Stomach (tissue), 8 donors: ENCODE measurements at regions not wholly inside any gene's neighbourhood (a gene's known extent, or its start where the extent isn't known, plus 50 kb on each side); places are given as distances from the start of the nearest gene placed in this dataset.
"Not testable (repeated sequence)": the region's sequence is repeated elsewhere in the genome, so short reads cannot be mapped to it uniquely, and the experiment has no call there.

ENCODE experiments used
- DNase-seq, 2 donors: peaks; one replicate each; pipeline versions ENCODE4 v3.0.0 to v3.0.0-alpha.2; 2013 to 2019
- H3K27ac ChIP-seq, 5 donors: fragments of 200-600 bp in 4 of 5; sonication (generic) in 4 of 5; one replicate each; pipeline ENCODE4 v1.5.1; 2013 to 2019; ENCODE audit warnings: mild to moderate bottlenecking in 1 of 5, moderate library complexity in 1 of 5
- H3K27me3 ChIP-seq, 3 donors: fragments of 200-600 bp; sonication (generic); one replicate each; pipeline ENCODE4 v1.5.1; 2017 to 2019; ENCODE audit warnings: mixed run types in 1 of 3
- H3K36me3 ChIP-seq, 4 donors: fragments of 200-600 bp; sonication (generic); 1 replicate in 3 of 4; 2 replicates in 1 of 4; pipeline ENCODE4 v1.5.1; 2016 to 2019
- H3K4me1 ChIP-seq, 4 donors: fragments of 200-600 bp; sonication (generic); one replicate each; pipeline ENCODE4 v1.5.1; 2016 to 2019
- H3K4me3 ChIP-seq, 4 donors: fragments of 200-600 bp; sonication (generic) in 3 of 4; one replicate each; pipeline ENCODE4 v1.5.1; 2016 to 2019; ENCODE audit warnings: mild to moderate bottlenecking in 1 of 4
- H3K9me3 ChIP-seq, 4 donors: fragments of 200-600 bp; sonication (generic); one replicate each; pipeline ENCODE4 v1.5.1; 2016 to 2019
- CTCF ChIP-seq, 7 experiments: fragments of 450-650 bp in 4 of 7; fragments of 200-600 bp in 3 of 7; sonication (generic) in 3 of 7; IDR thresholded peaks; one replicate each; pipeline ENCODE4 v1.5.1; 2016 to 2019; ENCODE audit warnings: antibody characterized with exemption in 7 of 7, control low read depth in 2 of 7, mild to moderate bottlenecking in 1 of 7
- EP300 ChIP-seq: sonication (generic); formaldehyde crosslinking; IDR thresholded peaks from one replicate; pipeline ENCODE4 v1.6.1; 2017; ENCODE audit warnings: antibody characterized with exemption
- POLR2A ChIP-seq, 4 donors: fragments of 450-650 bp; IDR thresholded peaks; one replicate each; pipeline ENCODE4 v1.6.1; 2016; ENCODE audit warnings: antibody characterized with exemption in 4 of 4, control low read depth in 2 of 4, mild to moderate bottlenecking in 1 of 4, moderate library complexity in 1 of 4
- POLR2AphosphoS5 ChIP-seq, 3 donors: sonication (generic); formaldehyde crosslinking; IDR thresholded peaks; one replicate each; pipeline ENCODE4 v1.6.1; 2016; ENCODE audit warnings: antibody characterized with exemption in 3 of 3
- WGBS, 5 donors: extraction: QIAGEN DNeasy Blood & Tissue Kit in 3 of 5; methylation state at CpG; one replicate each; pipeline versions ENCODE4 v1.1.5 to v1.1.7; 2013 to 2018; 5-methylcytosine and 5-hydroxymethylcytosine counted together
- intact Hi-C: fragments of 100-400 bp; cut with DNase I; formaldehyde crosslinking; loops from one replicate; pipeline ENCODE4 v1.15.1; 2023; ENCODE audit warnings: low total_unique reads
- donor health status: healthy with polysubstance abuse.
- donor health status: Bipolar disorder and iron deficiency.
- donor health status: healthy.

- no peak for TF ChIP-seq CTCF (IDR thresholded peaks at IDR 0.05)
- TF ChIP-seq POLR2AphosphoS5 (IDR thresholded peaks at IDR 0.05), result no peak
- no peak for TF ChIP-seq EP300
- no peak for TF ChIP-seq POLR2A (IDR thresholded peaks at IDR 0.05)
- Histone ChIP-seq H3K36me3 (no peaks in the 10 kb centered on the region), H3K27ac (no peak overlapping the region), H3K9me3 (no peaks in the 10 kb centered on the region), H3K4me1 (peaks cover 0 to 7% (median 0%) of the 10 kb centered on the region in 4 donors), H3K4me3 (no peak overlapping the region), H3K27me3 (no peaks in the 10 kb centered on the region)
- no peak for DNase-seq
- 82 to 92% (median 86%) methylated on average over 3 of the region's 3 CpGs for WGBS, 5 donors
- intact Hi-C loops, result no loop called here
These were observed 133.7 kb upstream of the TSC22D2 start for GRCh38 chr3:150274372-150274771.

GRCh38 chr3:150273396-150273795 lies 134.7 kb upstream of the TSC22D2 start:
- Histone ChIP-seq H3K9me3 (no peaks in the 10 kb centered on the region), H3K27ac (no peak overlapping the region), H3K36me3 (no peaks in the 10 kb centered on the region), H3K27me3 (no peaks in the 10 kb centered on the region), H3K4me1 (no peaks in the 10 kb centered on the region), H3K4me3 (no peak overlapping the region)
- TF ChIP-seq POLR2AphosphoS5 (IDR thresholded peaks at IDR 0.05) (no peak), POLR2A (IDR thresholded peaks at IDR 0.05) (no peak), EP300 (no peak), CTCF (IDR thresholded peaks at IDR 0.05) (no peak)
- intact Hi-C loops, result no loop called here
- DNase-seq, result no peak
- WGBS, 5 donors, result 80 to 90% (median 83%) methylated on average over 2 of the region's 2 CpGs

GRCh38 chr3:150271591-150271960 lies 136.5 kb upstream of the TSC22D2 start:
- no peaks in the 10 kb centered on the region for H3K36me3 ChIP-seq
- intact Hi-C loops, result no loop called here
- no peak overlapping the region for H3K27ac ChIP-seq
- H3K27me3 ChIP-seq, result no peaks in the 10 kb centered on the region
- DNase-seq, result no peak
- TF ChIP-seq EP300, result no peak
- no peak for TF ChIP-seq POLR2AphosphoS5 (IDR thresholded peaks at IDR 0.05)
- TF ChIP-seq POLR2A (IDR thresholded peaks at IDR 0.05), result no peak
- TF ChIP-seq CTCF (IDR thresholded peaks at IDR 0.05), result no peak
- no peaks in the 10 kb centered on the region for H3K9me3 ChIP-seq
- no peak overlapping the region for H3K4me3 ChIP-seq
- H3K4me1 ChIP-seq, result no peaks in the 10 kb centered on the region

- Histone ChIP-seq H3K9me3 (no peaks in the 10 kb centered on the region), H3K27me3 (no peaks in the 10 kb centered on the region), H3K4me1 (no peaks in the 10 kb centered on the region), H3K27ac (no peak overlapping the region), H3K4me3 (no peak overlapping the region), H3K36me3 (no peaks in the 10 kb centered on the region)
- no peak for DNase-seq
- intact Hi-C loops, result no loop called here
- TF ChIP-seq EP300 (no peak), POLR2AphosphoS5 (IDR thresholded peaks at IDR 0.05) (no peak), CTCF (IDR thresholded peaks at IDR 0.05) (no peak), POLR2A (IDR thresholded peaks at IDR 0.05) (no peak)
- 74 to 93% (median 91%) methylated on average over 4 of the region's 4 CpGs for WGBS, 5 donors
These were observed 137.1 kb upstream of the TSC22D2 start for GRCh38 chr3:150270883-150271590.

GRCh38 chr3:150270444-150270843 lies 137.7 kb upstream of the TSC22D2 start:
- H3K4me3 ChIP-seq, H3K36me3 ChIP-seq, H3K4me1 ChIP-seq, H3K27me3 ChIP-seq, H3K27ac ChIP-seq, DNase-seq, H3K9me3 ChIP-seq, intact Hi-C loops: not testable (repeated sequence)
- 59 to 87% (median 82%) methylated on average over 3 of the region's 3 CpGs for WGBS, 5 donors
